Coronary artery (tissue), 2 donors: ENCODE measurements at regions not wholly inside any gene's neighbourhood (a gene's known extent, or its start where the extent isn't known, plus 50 kb on each side); places are given as distances from the start of the nearest gene placed in this dataset.

Experiments used
- DNase-seq: peaks from one replicate; pipeline ENCODE4 v3.0.0-alpha.2; 2017; ENCODE audit warnings: low spot score
- H3K27ac ChIP-seq, 2 donors: fragments of 200-600 bp; sonication (generic); one replicate each; pipeline ENCODE4 v1.5.1; 2016 to 2019
- H3K4me3 ChIP-seq: fragments of 200-600 bp; sonication (generic); 2 replicates; pipeline ENCODE4 v1.5.1; 2016; ENCODE audit warnings: mild to moderate bottlenecking, moderate library complexity
- CTCF ChIP-seq: fragments of 200-600 bp; sonication (generic); IDR thresholded peaks from one replicate; pipeline ENCODE4 v1.5.1; 2019; ENCODE audit warnings: antibody characterized with exemption

- no peak overlapping the region for H3K4me3 ChIP-seq
- no peak overlapping the region for H3K27ac ChIP-seq
- TF ChIP-seq CTCF: no peak
- no peak for DNase-seq
Observed at GRCh38 chr7:145347271-145347670, 511.4 kb upstream of the TPK1 start.

- no peak overlapping the region for H3K4me3 ChIP-seq
- no peak overlapping the region for H3K27ac ChIP-seq
- TF ChIP-seq CTCF: no peak
- DNase-seq: no peak
Observed at GRCh38 chr7:145339319-145339718, 503.5 kb upstream of the TPK1 start.

- Histone ChIP-seq H3K4me3 (no peak overlapping the region), H3K27ac (no peak overlapping the region)
- DNase-seq: no peak
- no peak for TF ChIP-seq CTCF
Observed at GRCh38 chr7:145331522-145331921, 495.7 kb upstream of the TPK1 start.

- no peak for DNase-seq
- no peak overlapping the region for H3K27ac ChIP-seq
- no peak overlapping the region for H3K4me3 ChIP-seq
- no peak for TF ChIP-seq CTCF
Observed at GRCh38 chr7:145331076-145331475, 495.2 kb upstream of the TPK1 start.

GRCh38 chr7:145327646-145328045 lies 491.8 kb upstream of the TPK1 start:
- no peak overlapping the region for H3K27ac ChIP-seq
- no peak for TF ChIP-seq CTCF
- no peak overlapping the region for H3K4me3 ChIP-seq
- no peak for DNase-seq

GRCh38 chr7:145324081-145324480 lies 488.2 kb upstream of the TPK1 start:
- DNase-seq: no peak
- H3K27ac ChIP-seq: no peak overlapping the region
- H3K4me3 ChIP-seq: no peak overlapping the region
- no peak for TF ChIP-seq CTCF

- no peak for DNase-seq
- no peak for TF ChIP-seq CTCF
Observed at GRCh38 chr7:145313551-145313950, 477.7 kb upstream of the TPK1 start.

More at GRCh38 chr7:145313551-145313950, 477.7 kb upstream of the TPK1 start:
- Histone ChIP-seq H3K4me3 (no peak overlapping the region), H3K27ac (no peak overlapping the region)
